GM13976 (cell line): ENCODE measurements at regions not wholly inside any gene's neighbourhood (a gene's known extent, or its start where the extent isn't known, plus 50 kb on each side); places are given as distances from the start of the nearest gene placed in this dataset.

Experiments used
- DNase-seq: peaks from one replicate; pipeline ENCODE4 v3.0.0; 2012; ENCODE audit warnings: low spot score
- in situ Hi-C: fragments of 300-500 bp; cut with MboI; formaldehyde crosslinking; loops from one replicate; pipeline ENCODE4 v1.12.0; 2022; ENCODE audit warnings: low sequenced_read_pairs, mixed read lengths, inconsistent platforms; ENCODE audit not compliant: unreplicated experiment
- TF ChIP-seq, protein P1 (sequence below): IDR thresholded peaks from 2 replicates; pipeline ENCODE4 v1.5.1; 2012; ENCODE audit warnings: borderline replicate concordance, mild to moderate bottlenecking; ENCODE audit not compliant: insufficient read depth; ENCODE audit errors: extremely low read depth, missing control alignments, control extremely low read depth

DNA sequence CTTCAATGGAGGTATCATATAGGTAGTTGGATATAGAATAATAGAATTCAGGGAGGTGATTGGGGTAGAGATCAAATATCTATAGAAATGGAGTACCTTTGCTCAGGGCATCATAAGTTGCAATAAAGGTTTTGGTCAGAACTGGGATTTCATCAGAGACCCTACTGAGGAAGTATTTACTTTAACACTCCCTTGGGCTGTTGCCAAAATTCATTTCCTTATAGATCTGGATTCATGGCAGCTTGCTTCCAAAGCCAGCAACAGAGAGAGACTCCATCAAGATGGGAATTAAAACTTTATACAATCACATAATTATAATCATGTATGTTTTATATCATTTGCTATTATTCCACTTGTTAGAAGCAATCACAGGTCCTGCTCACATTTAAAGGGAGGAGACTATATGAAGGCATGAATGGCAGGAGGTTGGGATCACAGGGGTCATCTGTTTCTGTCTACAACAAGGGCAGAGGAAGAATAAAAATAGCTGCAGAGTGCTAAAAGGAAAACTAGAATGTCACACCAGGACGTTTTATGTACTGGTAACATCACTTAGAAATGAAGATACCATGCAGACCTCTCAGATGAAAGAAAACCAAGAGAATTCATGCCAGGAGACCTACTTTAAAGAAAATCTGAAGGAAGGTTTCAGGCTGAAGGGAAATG, 902.1 kb upstream of the LCORL start:
- DNase-seq: no peak
- TF ChIP-seq, protein P1, sequence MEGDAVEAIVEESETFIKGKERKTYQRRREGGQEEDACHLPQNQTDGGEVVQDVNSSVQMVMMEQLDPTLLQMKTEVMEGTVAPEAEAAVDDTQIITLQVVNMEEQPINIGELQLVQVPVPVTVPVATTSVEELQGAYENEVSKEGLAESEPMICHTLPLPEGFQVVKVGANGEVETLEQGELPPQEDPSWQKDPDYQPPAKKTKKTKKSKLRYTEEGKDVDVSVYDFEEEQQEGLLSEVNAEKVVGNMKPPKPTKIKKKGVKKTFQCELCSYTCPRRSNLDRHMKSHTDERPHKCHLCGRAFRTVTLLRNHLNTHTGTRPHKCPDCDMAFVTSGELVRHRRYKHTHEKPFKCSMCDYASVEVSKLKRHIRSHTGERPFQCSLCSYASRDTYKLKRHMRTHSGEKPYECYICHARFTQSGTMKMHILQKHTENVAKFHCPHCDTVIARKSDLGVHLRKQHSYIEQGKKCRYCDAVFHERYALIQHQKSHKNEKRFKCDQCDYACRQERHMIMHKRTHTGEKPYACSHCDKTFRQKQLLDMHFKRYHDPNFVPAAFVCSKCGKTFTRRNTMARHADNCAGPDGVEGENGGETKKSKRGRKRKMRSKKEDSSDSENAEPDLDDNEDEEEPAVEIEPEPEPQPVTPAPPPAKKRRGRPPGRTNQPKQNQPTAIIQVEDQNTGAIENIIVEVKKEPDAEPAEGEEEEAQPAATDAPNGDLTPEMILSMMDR: no peak
- in situ Hi-C loops: no loop called here

DNA sequence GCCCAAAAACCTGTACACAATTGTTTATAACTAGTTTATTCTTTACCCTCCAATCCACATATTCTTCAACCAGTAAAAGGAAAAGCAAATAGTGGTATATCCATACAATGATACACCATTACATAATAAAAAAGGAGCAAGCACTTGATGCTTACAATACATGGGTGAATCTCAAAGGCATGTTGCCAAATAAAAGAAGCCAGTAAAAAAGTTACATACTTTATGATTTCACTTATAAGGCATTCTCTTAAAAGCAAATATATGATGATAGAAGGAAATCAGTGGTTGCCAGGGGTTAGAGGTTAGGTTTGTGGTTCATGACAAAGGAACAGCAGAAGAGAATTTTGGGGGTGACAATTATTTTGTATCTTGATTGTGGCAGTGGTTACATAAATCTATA, 896.1 kb upstream of the LCORL start:
- TF ChIP-seq, protein P1: no peak
- in situ Hi-C loops: no loop called here
- no peak for DNase-seq

DNA sequence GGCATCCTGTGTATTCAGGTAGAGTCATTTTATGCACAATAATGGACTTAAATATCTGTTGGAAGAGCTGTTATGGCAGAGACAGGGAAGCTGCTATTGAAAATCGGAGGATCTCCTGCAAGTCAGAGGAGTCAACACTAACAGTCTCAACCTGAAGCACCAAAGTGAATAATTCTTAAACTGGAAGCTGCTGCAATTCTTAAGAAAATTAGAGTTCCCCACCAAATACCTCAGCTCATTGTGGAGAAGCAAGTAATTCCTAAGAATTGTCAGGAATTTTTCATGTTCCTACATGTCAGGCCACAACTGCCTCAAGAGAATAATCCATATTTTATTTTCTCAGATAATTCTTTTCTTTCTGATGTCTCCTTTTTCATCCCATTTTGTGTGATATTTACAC, 892.6 kb upstream of the LCORL start:
- in situ Hi-C loops: no loop called here
- TF ChIP-seq, protein P1: no peak
- DNase-seq: no peak

- DNase-seq: no peak
- in situ Hi-C loops: no loop called here
- TF ChIP-seq, protein P1: no peak
Measured at GRCh38 chr4:18894928-18895327, 873.4 kb upstream of the LCORL start.

DNA sequence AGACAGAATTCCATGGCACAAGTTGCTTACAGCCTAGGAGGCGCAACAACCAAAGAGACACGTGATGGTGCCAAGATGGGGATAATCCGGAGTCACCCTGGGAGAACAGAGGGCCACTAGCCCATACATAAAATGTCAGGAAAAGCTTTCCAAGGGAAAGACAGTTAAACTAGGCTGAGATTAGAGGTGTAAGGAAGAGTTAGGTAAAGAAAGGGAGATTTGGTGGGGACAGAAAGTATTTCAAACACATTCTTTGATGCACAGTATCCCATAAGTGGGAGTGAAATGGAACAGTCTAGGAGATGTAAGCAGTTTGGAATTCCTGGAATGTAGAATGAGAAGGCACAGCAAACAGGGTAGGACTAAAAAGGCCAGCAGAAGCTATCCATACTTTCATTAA, 860.9 kb upstream of the LCORL start:
- DNase-seq: no peak
- in situ Hi-C loops: no loop called here
- TF ChIP-seq, protein P1: no peak

DNA sequence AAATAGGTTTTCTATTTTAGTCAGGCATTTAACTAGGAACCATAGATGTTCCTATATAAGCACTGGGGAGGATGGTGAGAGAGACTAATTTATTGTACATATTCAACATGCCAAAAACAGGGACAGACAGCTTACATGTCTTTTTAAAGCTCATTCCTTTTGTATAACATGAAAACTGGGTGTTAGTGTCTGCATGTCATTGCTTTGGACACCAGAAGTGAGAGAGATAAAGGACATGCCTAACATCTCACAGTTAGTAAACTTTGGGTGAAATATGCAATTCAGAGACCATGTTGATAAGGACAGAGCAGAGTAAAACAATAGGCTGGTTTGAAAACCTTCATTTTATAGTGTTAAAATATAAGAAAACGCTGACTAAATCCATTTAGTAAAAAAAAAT, 860.0 kb upstream of the LCORL start:
- TF ChIP-seq, protein P1: no peak
- in situ Hi-C loops: no loop called here

More for the DNA sequence above, 860.0 kb upstream of the LCORL start:
- no peak for DNase-seq
